Upper lobe of left lung (tissue), 4 donors: ENCODE measurements at regions not wholly inside any gene's neighbourhood (a gene's known extent, or its start where the extent isn't known, plus 50 kb on each side); places are given as distances from the start of the nearest gene placed in this dataset.

ENCODE experiments used
- CTCF ChIP-seq, 6 experiments: fragments of 450-650 bp in 4 of 6; fragments of 200-600 bp in 2 of 6; sonication (generic) in 2 of 6; IDR thresholded peaks; one replicate each; pipeline ENCODE4 v1.5.1; 2016 to 2019; ENCODE audit warnings: antibody characterized with exemption in 6 of 6
- EP300 ChIP-seq, 4 donors: sonication (generic); formaldehyde crosslinking; IDR thresholded peaks; one replicate each; pipeline ENCODE4 v1.5.1; 2017; ENCODE audit warnings: antibody characterized with exemption in 4 of 4, control low read depth in 2 of 4
- POLR2A ChIP-seq, 4 donors: fragments of 450-650 bp; IDR thresholded peaks; one replicate each; pipeline ENCODE4 v1.5.1; 2016 to 2017; ENCODE audit warnings: antibody characterized with exemption in 4 of 4, mild to moderate bottlenecking in 2 of 4
- POLR2AphosphoS5 ChIP-seq, 2 donors: sonication (generic); formaldehyde crosslinking; IDR thresholded peaks; one replicate each; pipeline ENCODE4 v1.5.1; 2017; ENCODE audit warnings: antibody characterized with exemption in 2 of 2

GRCh38 chr4:64581422-64581821 is 172.2 kb upstream of the TECRL start:
- TF ChIP-seq POLR2A (IDR thresholded peaks at IDR 0.05) = no peak
- no peak for TF ChIP-seq CTCF (IDR thresholded peaks at IDR 0.05)
- no peak for TF ChIP-seq EP300 (IDR thresholded peaks at IDR 0.05)
- TF ChIP-seq POLR2AphosphoS5 (IDR thresholded peaks at IDR 0.05) = no peak
